A673 (cell line): ENCODE measurements at regions not wholly inside any gene's neighbourhood (a gene's known extent, or its start where the extent isn't known, plus 50 kb on each side); places are given as distances from the start of the nearest gene placed in this dataset.

ENCODE experiments used
- BruUV-seq: library from RNA; stranded (reverse); fragments of 400-500 nt; replicated peaks from 2 replicates; lab custom pipeline; 2021; lab: Mats Ljungman, UMichigan
- CTCF ChIA-PET: fragments of 300-600 bp; sonication (Branson Sonifier 250); formaldehyde crosslinking; loops from one replicate; lab custom pipeline; 2022; ENCODE audit warnings: antibody characterized with exemption; lab: Charles Lee
- POLR2A ChIA-PET: fragments of 300-600 bp; sonication (Branson Sonifier 250); formaldehyde crosslinking; loops from one replicate; lab custom pipeline; 2022; ENCODE audit warnings: antibody characterized with exemption; ENCODE audit not compliant: low non-redundant PET; lab: Charles Lee
- DNase-seq: peaks from one replicate; pipeline ENCODE4 v3.0.0-alpha.2; 2015; ENCODE audit warnings: low spot score
- H3K27ac ChIP-seq: fragments of 200-600 bp; sonication (generic); 2 replicates; pipeline ENCODE4 v1.5.1; 2016; ENCODE audit warnings: mixed run types, low read depth, mild to moderate bottlenecking, mixed read lengths, antibody characterized with exemption, low read length; ENCODE audit not compliant: poor library complexity, severe bottlenecking
- H3K27me3 ChIP-seq: fragments of 200-600 bp; sonication (generic); replicated peaks from 2 replicates; pipeline ENCODE4 v1.6.1; 2017; ENCODE audit warnings: mixed run types, low read depth, mild to moderate bottlenecking, mixed read lengths, antibody characterized with exemption, low read length; ENCODE audit not compliant: insufficient read depth, poor library complexity
- H3K36me3 ChIP-seq: fragments of 200-600 bp; sonication (generic); 2 replicates; pipeline ENCODE4 v1.6.1; 2016; ENCODE audit warnings: mixed run types, mild to moderate bottlenecking, mixed read lengths, antibody characterized with exemption, low read length; ENCODE audit not compliant: insufficient read depth, poor library complexity, severe bottlenecking
- H3K4me1 ChIP-seq: fragments of 200-600 bp; sonication (generic); 2 replicates; pipeline ENCODE4 v1.6.1; 2017; ENCODE audit warnings: mixed run types, mild to moderate bottlenecking, mixed read lengths, antibody characterized with exemption, low read length; ENCODE audit not compliant: insufficient read depth, poor library complexity, severe bottlenecking
- H3K4me3 ChIP-seq: fragments of 200-600 bp; sonication (generic); 2 replicates; pipeline ENCODE4 v1.5.1; 2016; ENCODE audit warnings: low read depth, mixed run types, mild to moderate bottlenecking, mixed read lengths, low read length; ENCODE audit not compliant: poor library complexity, severe bottlenecking
- H3K9me3 ChIP-seq: fragments of 200-600 bp; sonication (generic); 2 replicates; pipeline ENCODE4 v1.6.1; 2016; ENCODE audit warnings: mixed run types, low read depth, mild to moderate bottlenecking, mixed read lengths, antibody characterized with exemption, low read length; ENCODE audit not compliant: poor library complexity, severe bottlenecking
- EZH2 ChIP-seq: fragments of 200-600 bp; sonication (generic); IDR thresholded peaks from 2 replicates; pipeline ENCODE4 v1.6.1; 2017; ENCODE audit warnings: borderline replicate concordance, low read depth, mild to moderate bottlenecking, mixed read lengths, antibody characterized with exemption, low read length; ENCODE audit not compliant: poor library complexity, severe bottlenecking
- intact Hi-C: fragments of 100-400 bp; cut with micrococcal nuclease; formaldehyde crosslinking; loops from one replicate; pipeline ENCODE4 v1.10.0; 2022; ENCODE audit not compliant: unreplicated experiment
- TF ChIP-seq, protein P1 (sequence below): fragments of 300-800, 200-600 bp; sonication (generic); conservative IDR thresholded peaks from 2 replicates; pipeline ENCODE4 v1.5.1; 2017; ENCODE audit warnings: low read depth, mild to moderate bottlenecking, antibody characterized with exemption, low read length, moderate library complexity, mixed read lengths

DNA sequence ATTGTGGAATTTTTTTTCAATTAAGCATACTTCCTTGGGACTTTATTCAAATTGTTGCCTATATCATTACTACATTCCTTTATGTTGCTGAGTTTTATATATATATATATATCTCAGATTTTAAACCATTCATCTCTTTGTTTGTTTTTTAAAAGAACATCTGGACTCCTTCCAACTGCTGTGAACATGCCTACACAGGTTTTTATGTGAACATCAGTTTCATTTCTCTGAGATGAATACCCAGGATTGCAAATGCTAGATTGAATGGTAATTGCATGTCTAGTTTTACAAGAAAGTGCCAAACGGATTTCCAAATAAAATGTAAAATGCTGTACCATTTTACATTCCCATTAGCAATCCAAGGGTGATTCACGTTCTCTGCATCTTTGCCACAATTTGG lies 1289.3 kb downstream of the HACE1 start:
- Histone ChIP-seq H3K4me3 (no peak overlapping the region), H3K36me3 (no peaks in the 10 kb centered on the region), H3K9me3 (no peaks in the 10 kb centered on the region), H3K4me1 (no peaks in the 10 kb centered on the region), H3K27ac (no peak overlapping the region), H3K27me3 (no peaks in the 10 kb centered on the region)
- TF ChIP-seq, protein P1, sequence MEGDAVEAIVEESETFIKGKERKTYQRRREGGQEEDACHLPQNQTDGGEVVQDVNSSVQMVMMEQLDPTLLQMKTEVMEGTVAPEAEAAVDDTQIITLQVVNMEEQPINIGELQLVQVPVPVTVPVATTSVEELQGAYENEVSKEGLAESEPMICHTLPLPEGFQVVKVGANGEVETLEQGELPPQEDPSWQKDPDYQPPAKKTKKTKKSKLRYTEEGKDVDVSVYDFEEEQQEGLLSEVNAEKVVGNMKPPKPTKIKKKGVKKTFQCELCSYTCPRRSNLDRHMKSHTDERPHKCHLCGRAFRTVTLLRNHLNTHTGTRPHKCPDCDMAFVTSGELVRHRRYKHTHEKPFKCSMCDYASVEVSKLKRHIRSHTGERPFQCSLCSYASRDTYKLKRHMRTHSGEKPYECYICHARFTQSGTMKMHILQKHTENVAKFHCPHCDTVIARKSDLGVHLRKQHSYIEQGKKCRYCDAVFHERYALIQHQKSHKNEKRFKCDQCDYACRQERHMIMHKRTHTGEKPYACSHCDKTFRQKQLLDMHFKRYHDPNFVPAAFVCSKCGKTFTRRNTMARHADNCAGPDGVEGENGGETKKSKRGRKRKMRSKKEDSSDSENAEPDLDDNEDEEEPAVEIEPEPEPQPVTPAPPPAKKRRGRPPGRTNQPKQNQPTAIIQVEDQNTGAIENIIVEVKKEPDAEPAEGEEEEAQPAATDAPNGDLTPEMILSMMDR: no peak
- no peak for TF ChIP-seq EZH2
- POLR2A ChIA-PET: no interaction called here
- BruUV-seq: no TSS peak
- intact Hi-C loops: no loop called here
- CTCF ChIA-PET: no interaction called here
- no peak for DNase-seq

DNA sequence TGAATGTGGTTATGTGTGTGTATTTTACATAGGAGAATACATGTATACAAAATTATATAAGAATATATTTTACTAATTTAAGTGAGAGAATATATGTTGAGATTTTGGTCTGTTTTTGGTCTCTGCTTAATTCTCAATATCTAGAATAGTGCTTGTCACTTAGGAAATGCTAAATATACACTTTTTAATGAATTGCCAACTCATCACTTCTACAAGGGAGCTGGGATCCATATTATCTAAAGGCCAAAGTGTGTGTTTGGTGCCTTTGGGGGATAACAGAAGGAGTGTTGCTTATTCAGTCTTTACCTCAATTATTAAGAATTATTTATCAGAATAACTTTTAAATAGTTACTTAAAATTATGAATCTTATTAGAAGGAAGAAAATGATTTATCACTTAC lies 1304.8 kb downstream of the HACE1 start:
- intact Hi-C loops: no loop called here
- Histone ChIP-seq H3K9me3 (no peaks in the 10 kb centered on the region), H3K4me3 (no peak overlapping the region), H3K27me3 (no peaks in the 10 kb centered on the region), H3K36me3 (no peaks in the 10 kb centered on the region), H3K27ac (no peak overlapping the region), H3K4me1 (no peaks in the 10 kb centered on the region)
- POLR2A ChIA-PET: no interaction called here
- TF ChIP-seq EZH2: no peak
- TF ChIP-seq, protein P1: no peak
- CTCF ChIA-PET: no interaction called here
- DNase-seq: no peak
- no TSS peak for BruUV-seq

DNA sequence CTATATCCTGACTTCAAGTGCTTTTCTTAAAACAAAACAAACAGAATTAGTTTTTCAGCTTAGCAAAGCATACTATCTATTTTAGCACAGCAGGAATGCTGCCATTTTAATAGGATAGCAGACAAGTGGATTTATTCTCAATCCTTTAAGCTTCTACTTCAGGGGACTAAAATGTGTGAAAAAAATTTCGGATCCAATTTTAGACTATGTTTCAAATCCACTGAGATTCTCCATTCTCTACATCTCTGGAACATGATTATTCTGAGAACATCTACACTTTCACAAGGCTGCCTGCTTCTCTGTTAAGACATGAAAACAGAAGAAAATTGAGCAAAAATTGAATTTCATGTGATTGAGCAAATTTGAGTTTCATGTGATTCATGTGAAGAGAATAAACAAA lies 1321.3 kb downstream of the HACE1 start:
- intact Hi-C loops: no loop called here
- no peak overlapping the region for H3K4me3 ChIP-seq
- no peaks in the 10 kb centered on the region for H3K4me1 ChIP-seq
- no peaks in the 10 kb centered on the region for H3K36me3 ChIP-seq
- BruUV-seq: no TSS peak
- DNase-seq: no peak
- no peaks in the 10 kb centered on the region for H3K9me3 ChIP-seq
- no peaks in the 10 kb centered on the region for H3K27me3 ChIP-seq
- no peak for TF ChIP-seq EZH2
- TF ChIP-seq, protein P1: no peak
- CTCF ChIA-PET: no interaction called here
- POLR2A ChIA-PET: no interaction called here
- H3K27ac ChIP-seq: no peak overlapping the region
